GM13977 (cell line): ENCODE measurements at regions not wholly inside any gene's neighbourhood (a gene's known extent, or its start where the extent isn't known, plus 50 kb on each side); places are given as distances from the start of the nearest gene placed in this dataset.

Source experiments
- DNase-seq: peaks from one replicate; pipeline ENCODE4 v3.0.0; 2012; ENCODE audit warnings: low spot score
- CTCF ChIP-seq: IDR thresholded peaks from 2 replicates; pipeline ENCODE4 v1.5.1; 2012; ENCODE audit warnings: mild to moderate bottlenecking, control low read depth; ENCODE audit not compliant: insufficient read depth; ENCODE audit errors: extremely low read depth, missing control alignments
- in situ Hi-C: fragments of 300-500 bp; cut with MboI; formaldehyde crosslinking; loops from one replicate; pipeline ENCODE4 v1.12.0; 2022; ENCODE audit warnings: low sequenced_read_pairs, low pct_unique_long_range_greater_than_20kb, mixed read lengths, inconsistent platforms; ENCODE audit not compliant: unreplicated experiment

- no peak for DNase-seq
- no peak for TF ChIP-seq CTCF
- in situ Hi-C loops = no loop called here
These were observed 525.9 kb downstream of the IPMK start for GRCh38 chr10:57741751-57742150.

- in situ Hi-C loops = no loop called here
- no peak for TF ChIP-seq CTCF
- no peak for DNase-seq
These were observed 544.4 kb downstream of the IPMK start for GRCh38 chr10:57723305-57723704.

GRCh38 chr10:57716884-57717283, 550.8 kb downstream of the IPMK start:
- in situ Hi-C loops = no loop called here
- TF ChIP-seq CTCF = no peak
- DNase-seq = no peak

GRCh38 chr10:57715233-57715632, 552.5 kb downstream of the IPMK start:
- in situ Hi-C loops = no loop called here
- no peak for TF ChIP-seq CTCF
- DNase-seq = no peak

GRCh38 chr10:57707300-57707658, 560.4 kb downstream of the IPMK start:
- no peak for DNase-seq
- in situ Hi-C loops = no loop called here
- TF ChIP-seq CTCF = no peak

GRCh38 chr10:57706576-57707299, 561.0 kb downstream of the IPMK start:
- in situ Hi-C loops = no loop called here
- no peak for DNase-seq
- no peak for TF ChIP-seq CTCF

GRCh38 chr10:57706016-57706415, 561.7 kb downstream of the IPMK start:
- no peak for TF ChIP-seq CTCF
- in situ Hi-C loops = no loop called here
- no peak for DNase-seq
